ENCODE measurements at regions not wholly inside any gene's neighbourhood (a gene's known extent, or its start where the extent isn't known, plus 50 kb on each side); places are given as distances from the start of the nearest gene placed in this dataset.

DNA sequence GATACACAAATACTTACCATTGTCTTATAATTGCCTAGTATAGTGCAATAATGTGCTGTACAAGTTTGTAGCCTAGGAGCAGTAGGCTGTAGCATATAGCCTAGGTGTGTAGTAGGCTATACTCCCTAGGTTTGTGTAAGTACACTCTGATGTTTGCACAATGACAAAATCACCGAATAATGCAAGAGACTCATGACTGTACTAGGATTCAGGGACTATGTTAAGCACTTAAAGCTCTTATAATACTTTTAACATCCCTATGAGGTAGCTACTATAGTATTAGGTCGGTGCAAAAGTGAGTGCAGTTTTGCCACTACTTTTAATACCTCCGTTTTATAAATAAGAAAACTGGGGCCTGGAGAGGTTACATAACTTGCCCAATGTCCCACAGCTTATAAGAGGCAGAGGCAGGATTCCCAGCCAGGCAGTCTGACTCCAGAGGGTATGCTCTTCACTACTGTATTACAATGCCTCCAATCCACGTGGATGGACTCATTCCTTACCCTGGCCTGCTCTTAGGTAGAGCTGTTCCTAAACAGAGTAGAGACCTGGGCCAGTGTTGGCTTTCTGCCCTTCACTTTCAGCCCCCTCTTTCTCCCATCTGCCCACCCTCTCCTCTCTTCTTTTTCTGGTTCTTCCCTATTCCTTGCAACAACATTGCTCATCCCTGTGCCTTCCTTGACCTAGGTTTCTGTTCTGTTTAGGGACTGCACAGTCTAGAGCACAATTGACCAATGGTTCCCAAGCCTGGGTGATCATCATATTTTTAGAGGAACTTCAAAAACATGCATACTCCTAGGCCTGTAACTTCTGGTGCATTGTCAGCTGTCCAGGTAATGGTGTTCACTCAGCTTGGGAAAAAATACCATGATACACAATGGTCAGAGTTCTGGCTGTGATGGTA lies 114.0 kb downstream of the CARTPT start:
- no peak overlapping the region for H3K4me3 ChIP-seq (ENCODE audit: low read length in 2 of 2)
- WGBS, 2 donors (ENCODE audit: extremely low coverage in 2 of 2, insufficient read length in 2 of 2, insufficient replicate concordance in 1 of 2) = no CpG with 5 or more reads among the region's 4 CpGs

DNA sequence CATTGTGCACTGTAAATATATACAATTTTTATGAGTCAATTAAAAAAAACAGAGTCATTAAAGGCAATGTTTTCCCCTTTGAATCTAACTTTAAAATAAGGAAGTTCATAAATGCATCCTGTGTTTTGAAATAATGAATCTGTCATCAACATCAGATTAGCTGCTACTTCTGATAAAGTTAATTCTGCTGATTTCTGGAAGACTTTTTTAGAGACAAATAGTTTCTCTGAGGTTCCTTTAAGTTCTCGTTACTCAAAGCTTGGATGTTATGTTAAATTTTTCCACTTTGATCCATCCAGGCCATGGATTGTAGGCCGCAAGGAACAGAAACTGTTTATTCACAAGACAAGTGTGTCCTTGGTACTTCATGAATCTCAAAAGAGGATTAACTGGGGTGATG lies 115.5 kb downstream of the CARTPT start:
- H2AFZ ChIP-seq (ENCODE audit: low read length) = no peak overlapping the region
- no peak overlapping the region for H2BK12ac ChIP-seq (ENCODE audit: low read length)
- no peak overlapping the region for H2BK5ac ChIP-seq (ENCODE audit: low read length)
- H3K27me3 ChIP-seq (ENCODE audit: control insufficient read depth in 3 of 3, insufficient read depth in 3 of 3, low read depth in 1 of 3, low read length in 3 of 3) = no peaks in the 10 kb centered on the region
- H4K91ac ChIP-seq (ENCODE audit: low read depth, low read length, poor library complexity) = no peak overlapping the region
- H3K23ac ChIP-seq (ENCODE audit: low read depth, low read length, poor library complexity) = no peak overlapping the region
- no peak overlapping the region for H3K4ac ChIP-seq (ENCODE audit: low read length)
- H2BK120ac ChIP-seq (ENCODE audit: low read depth, low read length) = no peak overlapping the region
- no CpG with 5 or more reads among the region's 2 CpGs for WGBS, 2 donors (ENCODE audit: extremely low coverage in 2 of 2, insufficient read length in 2 of 2, insufficient replicate concordance in 1 of 2)
- no peak overlapping the region for H3K4me3 ChIP-seq (ENCODE audit: low read length in 2 of 2)
- H4K8ac ChIP-seq (ENCODE audit: low read depth, low read length) = no peak overlapping the region
- no peaks in the 10 kb centered on the region for H3K9me3 ChIP-seq (replicated peaks in 1 of 2; ENCODE audit: control insufficient read depth in 2 of 2, insufficient read depth in 1 of 2, low read depth in 1 of 2, low read length in 2 of 2)
- no peak overlapping the region for H3K18ac ChIP-seq (ENCODE audit: low read length)
- DNase-seq (ENCODE audit: low spot score) = no peak
- H3K4me1 ChIP-seq (ENCODE audit: control insufficient read depth in 2 of 2, insufficient read depth in 1 of 2, low read depth in 1 of 2, low read length in 2 of 2) = peaks cover 1 to 10% of the 10 kb centered on the region in 2 donors
- no peaks in the 10 kb centered on the region for H3K36me3 ChIP-seq (replicated peaks in 1 of 2; ENCODE audit: control insufficient read depth in 2 of 2, insufficient read depth in 2 of 2, low read length in 2 of 2)
- no peak overlapping the region for H3K4me2 ChIP-seq (ENCODE audit: insufficient read depth, low read length, poor library complexity, severe bottlenecking)
- no peak overlapping the region for H2BK15ac ChIP-seq (ENCODE audit: low read length)
- H2AK5ac ChIP-seq (ENCODE audit: low read depth, low read length) = no peak overlapping the region
- no peak overlapping the region for H3K14ac ChIP-seq (ENCODE audit: low read length)
- no peak overlapping the region for H3K27ac ChIP-seq (replicated peaks; ENCODE audit: low read length)
- no peaks in the 10 kb centered on the region for H3K79me1 ChIP-seq (ENCODE audit: low read depth, low read length)
- no peak overlapping the region for H3K9ac ChIP-seq (ENCODE audit: low read depth, low read length, poor library complexity)

More for the DNA sequence above, 114.0 kb downstream of the CARTPT start:
- H3K4me2 ChIP-seq (ENCODE audit: insufficient read depth, low read length, poor library complexity, severe bottlenecking) = no peak overlapping the region
- H4K91ac ChIP-seq (ENCODE audit: low read depth, low read length, poor library complexity) = no peak overlapping the region
- no peak overlapping the region for H3K27ac ChIP-seq (replicated peaks; ENCODE audit: low read length)
- H3K9ac ChIP-seq (ENCODE audit: low read depth, low read length, poor library complexity) = no peak overlapping the region
- H3K9me3 ChIP-seq (replicated peaks in 1 of 2; ENCODE audit: control insufficient read depth in 2 of 2, insufficient read depth in 1 of 2, low read depth in 1 of 2, low read length in 2 of 2) = peaks cover 2 to 3% of the 10 kb centered on the region in 2 donors
- no peaks in the 10 kb centered on the region for H3K36me3 ChIP-seq (replicated peaks in 1 of 2; ENCODE audit: control insufficient read depth in 2 of 2, insufficient read depth in 2 of 2, low read length in 2 of 2)
- no peak overlapping the region for H2AFZ ChIP-seq (ENCODE audit: low read length)
- no peak overlapping the region for H2BK12ac ChIP-seq (ENCODE audit: low read length)
- H2AK5ac ChIP-seq (ENCODE audit: low read depth, low read length) = no peak overlapping the region
- H2BK5ac ChIP-seq (ENCODE audit: low read length) = no peak overlapping the region
- no peak overlapping the region for H4K8ac ChIP-seq (ENCODE audit: low read depth, low read length)
- no peak overlapping the region for H3K14ac ChIP-seq (ENCODE audit: low read length)
- H3K79me1 ChIP-seq (ENCODE audit: low read depth, low read length) = no peaks in the 10 kb centered on the region
- no peak overlapping the region for H2BK120ac ChIP-seq (ENCODE audit: low read depth, low read length)
- H3K4ac ChIP-seq (ENCODE audit: low read length) = no peak overlapping the region
- peaks cover 1 to 3% of the 10 kb centered on the region in 2 donors for H3K4me1 ChIP-seq (ENCODE audit: control insufficient read depth in 2 of 2, insufficient read depth in 1 of 2, low read depth in 1 of 2, low read length in 2 of 2)
- no peaks in the 10 kb centered on the region for H3K27me3 ChIP-seq (ENCODE audit: control insufficient read depth in 3 of 3, insufficient read depth in 3 of 3, low read depth in 1 of 3, low read length in 3 of 3)
- no peak for DNase-seq (ENCODE audit: low spot score)
- no peak overlapping the region for H3K18ac ChIP-seq (ENCODE audit: low read length)
- no peak overlapping the region for H2BK15ac ChIP-seq (ENCODE audit: low read length)
- H3K23ac ChIP-seq (ENCODE audit: low read depth, low read length, poor library complexity) = no peak overlapping the region

GRCh38 chr5:71836084-71836483 lies 117.0 kb downstream of the CARTPT start:
- H3K9ac ChIP-seq (ENCODE audit: low read depth, low read length, poor library complexity) = no peak overlapping the region
- no peak overlapping the region for H3K4me2 ChIP-seq (ENCODE audit: insufficient read depth, low read length, poor library complexity, severe bottlenecking)
- no peak overlapping the region for H2BK15ac ChIP-seq (ENCODE audit: low read length)
- peaks cover 1 to 10% of the 10 kb centered on the region in 2 donors for H3K4me1 ChIP-seq (ENCODE audit: control insufficient read depth in 2 of 2, insufficient read depth in 1 of 2, low read depth in 1 of 2, low read length in 2 of 2)
- no peak overlapping the region for H2AK5ac ChIP-seq (ENCODE audit: low read depth, low read length)
- no peak overlapping the region for H2BK120ac ChIP-seq (ENCODE audit: low read depth, low read length)
- H3K23ac ChIP-seq (ENCODE audit: low read depth, low read length, poor library complexity) = no peak overlapping the region
- no peaks in the 10 kb centered on the region for H3K9me3 ChIP-seq (replicated peaks in 1 of 2; ENCODE audit: control insufficient read depth in 2 of 2, insufficient read depth in 1 of 2, low read depth in 1 of 2, low read length in 2 of 2)
- no peaks in the 10 kb centered on the region for H3K27me3 ChIP-seq (ENCODE audit: control insufficient read depth in 3 of 3, insufficient read depth in 3 of 3, low read depth in 1 of 3, low read length in 3 of 3)
- H3K36me3 ChIP-seq (replicated peaks in 1 of 2; ENCODE audit: control insufficient read depth in 2 of 2, insufficient read depth in 2 of 2, low read length in 2 of 2) = no peaks in the 10 kb centered on the region
- no peak overlapping the region for H3K18ac ChIP-seq (ENCODE audit: low read length)
- no peak overlapping the region for H3K4ac ChIP-seq (ENCODE audit: low read length)
- H3K27ac ChIP-seq (replicated peaks; ENCODE audit: low read length) = no peak overlapping the region
- no peak overlapping the region for H2BK5ac ChIP-seq (ENCODE audit: low read length)
- no peaks in the 10 kb centered on the region for H3K79me1 ChIP-seq (ENCODE audit: low read depth, low read length)
- no peak overlapping the region for H3K4me3 ChIP-seq (ENCODE audit: low read length in 2 of 2)
- H2AFZ ChIP-seq (ENCODE audit: low read length) = peak overlapping the region; percentile 2
- no peak for DNase-seq (ENCODE audit: low spot score)
- H4K8ac ChIP-seq (ENCODE audit: low read depth, low read length) = no peak overlapping the region
- H2BK12ac ChIP-seq (ENCODE audit: low read length) = no peak overlapping the region
- no peak overlapping the region for H3K14ac ChIP-seq (ENCODE audit: low read length)
- H4K91ac ChIP-seq (ENCODE audit: low read depth, low read length, poor library complexity) = no peak overlapping the region

DNA sequence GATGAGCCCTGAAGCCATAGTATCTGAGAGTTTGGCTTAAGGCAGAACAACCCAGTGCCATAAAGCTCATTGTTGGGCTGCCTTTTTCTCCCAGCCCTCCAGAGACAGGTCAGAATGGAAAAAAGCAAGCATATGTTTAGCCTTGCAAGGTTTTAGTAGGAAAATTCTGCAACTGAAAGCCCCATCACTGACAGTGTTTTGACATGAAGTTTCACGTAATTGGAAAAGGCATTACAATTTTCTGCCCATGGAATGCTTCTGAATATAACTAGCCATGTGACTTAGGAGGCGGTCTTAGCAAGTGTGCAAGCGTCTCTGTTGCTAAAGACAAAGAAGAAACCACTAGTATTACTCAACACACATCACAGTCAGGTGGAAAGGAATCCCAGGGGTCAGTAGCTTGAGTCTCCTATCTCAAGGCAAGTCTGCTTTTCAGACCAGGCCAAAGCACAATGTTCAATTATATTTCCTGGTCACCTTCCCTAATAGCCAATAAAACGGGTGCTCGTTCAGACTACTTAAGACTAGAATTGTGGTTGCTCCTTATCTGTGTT lies 117.6 kb downstream of the CARTPT start:
- Histone ChIP-seq H3K4me3 (ENCODE audit: low read length in 2 of 2) (no peak overlapping the region), H3K23ac (ENCODE audit: low read depth, low read length, poor library complexity) (no peak overlapping the region), H3K18ac (ENCODE audit: low read length) (no peak overlapping the region), H3K36me3 (replicated peaks in 1 of 2; ENCODE audit: control insufficient read depth in 2 of 2, insufficient read depth in 2 of 2, low read length in 2 of 2) (no peaks in the 10 kb centered on the region), H2BK120ac (ENCODE audit: low read depth, low read length) (no peak overlapping the region), H2BK12ac (ENCODE audit: low read length) (no peak overlapping the region), H3K14ac (ENCODE audit: low read length) (no peak overlapping the region), H3K9ac (ENCODE audit: low read depth, low read length, poor library complexity) (no peak overlapping the region), H3K27me3 (ENCODE audit: control insufficient read depth in 3 of 3, insufficient read depth in 3 of 3, low read depth in 1 of 3, low read length in 3 of 3) (no peaks in the 10 kb centered on the region), H2AK5ac (ENCODE audit: low read depth, low read length) (no peak overlapping the region), H3K79me1 (ENCODE audit: low read depth, low read length) (no peaks in the 10 kb centered on the region), H2BK15ac (ENCODE audit: low read length) (no peak overlapping the region), H3K27ac (replicated peaks; ENCODE audit: low read length) (no peak overlapping the region), H2BK5ac (ENCODE audit: low read length) (no peak overlapping the region), H3K4ac (ENCODE audit: low read length) (no peak overlapping the region), H4K91ac (ENCODE audit: low read depth, low read length, poor library complexity) (no peak overlapping the region), H3K4me2 (ENCODE audit: insufficient read depth, low read length, poor library complexity, severe bottlenecking) (no peak overlapping the region), H3K9me3 (replicated peaks in 1 of 2; ENCODE audit: control insufficient read depth in 2 of 2, insufficient read depth in 1 of 2, low read depth in 1 of 2, low read length in 2 of 2) (no peaks in the 10 kb centered on the region), H3K4me1 (ENCODE audit: control insufficient read depth in 2 of 2, insufficient read depth in 1 of 2, low read depth in 1 of 2, low read length in 2 of 2) (peaks cover 1 to 10% of the 10 kb centered on the region in 2 donors), H4K8ac (ENCODE audit: low read depth, low read length) (no peak overlapping the region), H2AFZ (ENCODE audit: low read length) (peak overlapping the region; percentile 24)
- WGBS, 2 donors (ENCODE audit: extremely low coverage in 2 of 2, insufficient read length in 2 of 2, insufficient replicate concordance in 1 of 2) = no CpG with 5 or more reads among the region's 5 CpGs
- DNase-seq (ENCODE audit: low spot score) = no peak
